Stimulated activated memory B cell treated with anti-CD40 and anti-IgM and Interleukin-4, amounts not matched to agents 10 μg/mL and 1 μg/mL and 100 μg/mL, for 72 hours (primary cell): ENCODE measurements at regions not wholly inside any gene's neighbourhood (a gene's known extent, or its start where the extent isn't known, plus 50 kb on each side); places are given as distances from the start of the nearest gene placed in this dataset.

ENCODE experiments used
- ATAC-seq: fragments of 150-1000 bp; cut with Tn5 transposase; 2 replicates; pipeline ENCODE4 v1.10.0; 2021
- H3K27ac Mint-ChIP-seq: one replicate; pipeline ENCODE4 v1.8.0; 2022; ENCODE audit warnings: mild to moderate bottlenecking, mixed read lengths
- H3K27me3 Mint-ChIP-seq: one replicate; pipeline ENCODE4 v1.8.0; 2022; ENCODE audit warnings: mixed read lengths
- H3K36me3 Mint-ChIP-seq: one replicate; pipeline ENCODE4 v1.8.0; 2022; ENCODE audit warnings: mixed read lengths
- H3K4me1 Mint-ChIP-seq: one replicate; pipeline ENCODE4 v1.8.0; 2022; ENCODE audit warnings: mixed read lengths
- H3K4me3 Mint-ChIP-seq: one replicate; pipeline ENCODE4 v1.8.0; 2022; ENCODE audit warnings: mild to moderate bottlenecking, moderate library complexity, mixed read lengths
- H3K9me3 Mint-ChIP-seq: one replicate; pipeline ENCODE4 v1.8.0; 2022; ENCODE audit warnings: mixed read lengths

DNA sequence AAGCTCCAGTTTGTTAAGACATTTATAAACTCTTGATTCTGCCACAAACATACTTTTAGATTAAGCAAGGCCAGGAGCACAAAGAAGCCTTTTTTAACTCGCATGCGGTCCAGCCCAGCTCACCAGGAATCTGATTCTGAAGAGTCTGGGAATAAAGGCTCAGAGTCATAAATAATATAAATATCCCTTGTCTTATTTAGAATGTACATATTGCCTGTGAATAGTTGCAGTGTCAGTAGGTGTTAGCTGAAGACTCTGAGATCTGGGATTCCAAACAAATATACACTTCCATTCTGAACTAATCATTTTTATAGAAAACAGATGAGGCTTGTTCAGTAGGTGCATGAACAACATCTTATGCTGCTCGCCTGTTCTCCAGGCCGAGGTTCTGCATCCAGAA lies 59.1 kb upstream of the ELAC2 start:
- peaks cover 9% of the 10 kb centered on the region for H3K27me3 Mint-ChIP-seq
- no peak for ATAC-seq
- peaks cover 3% of the 10 kb centered on the region for H3K9me3 Mint-ChIP-seq
- H3K4me3 Mint-ChIP-seq, result no peak overlapping the region
- peaks cover 14% of the 10 kb centered on the region for H3K4me1 Mint-ChIP-seq
- no peak overlapping the region for H3K27ac Mint-ChIP-seq
- H3K36me3 Mint-ChIP-seq, result no peaks in the 10 kb centered on the region

DNA sequence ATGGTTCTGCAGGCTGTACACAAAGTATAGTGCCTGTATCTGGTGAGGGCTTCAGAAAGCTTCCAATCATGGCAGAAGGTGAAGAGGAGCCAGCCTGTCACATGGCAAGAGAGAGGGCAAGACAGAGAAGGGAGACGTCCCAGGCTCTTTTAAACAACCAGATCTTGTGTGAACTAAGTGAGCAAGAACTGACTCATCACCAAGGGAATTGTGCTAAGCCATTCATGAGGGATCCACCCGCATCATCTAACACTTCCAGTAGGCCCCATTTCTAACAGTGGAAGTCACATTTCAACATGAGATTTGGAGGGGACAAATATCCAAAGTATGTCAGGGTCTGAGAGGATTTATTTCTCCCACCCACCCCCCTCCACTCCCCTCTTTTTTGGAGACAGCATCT lies 56.2 kb upstream of the ELAC2 start:
- Mint-ChIP-seq H3K27ac (peak overlapping the region; percentile 56), H3K4me1 (peaks cover 14% of the 10 kb centered on the region), H3K4me3 (no peak overlapping the region), H3K9me3 (no peaks in the 10 kb centered on the region), H3K36me3 (no peaks in the 10 kb centered on the region), H3K27me3 (peaks cover 18% of the 10 kb centered on the region)
- no peak for ATAC-seq

DNA sequence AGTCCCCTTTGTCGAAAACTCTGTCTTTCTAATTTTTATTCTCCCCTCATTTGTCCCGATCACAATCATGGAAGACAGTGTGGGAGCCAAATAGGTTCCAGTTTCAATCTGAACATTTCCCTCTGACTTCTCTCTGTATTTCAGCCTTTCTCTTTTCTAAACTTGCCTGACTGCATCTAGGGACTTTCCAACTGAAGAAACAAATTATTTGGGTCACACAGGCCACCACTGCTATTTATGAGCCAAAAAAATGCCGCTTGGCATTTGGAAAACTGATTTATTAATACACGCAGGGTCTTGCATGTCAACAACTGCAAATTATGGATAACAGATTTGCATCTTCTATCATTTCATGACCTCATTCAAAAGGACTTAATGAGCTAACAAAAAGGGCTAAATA lies 55.2 kb upstream of the ELAC2 start:
- H3K36me3 Mint-ChIP-seq, result no peaks in the 10 kb centered on the region
- peaks cover under 1% of the 10 kb centered on the region for H3K9me3 Mint-ChIP-seq
- peaks cover 18% of the 10 kb centered on the region for H3K27me3 Mint-ChIP-seq
- H3K4me3 Mint-ChIP-seq, result peak overlapping the region; percentile 8
- peak overlapping the region; percentile 56 for H3K27ac Mint-ChIP-seq
- H3K4me1 Mint-ChIP-seq, result peaks cover 14% of the 10 kb centered on the region
- ATAC-seq, result no peak

DNA sequence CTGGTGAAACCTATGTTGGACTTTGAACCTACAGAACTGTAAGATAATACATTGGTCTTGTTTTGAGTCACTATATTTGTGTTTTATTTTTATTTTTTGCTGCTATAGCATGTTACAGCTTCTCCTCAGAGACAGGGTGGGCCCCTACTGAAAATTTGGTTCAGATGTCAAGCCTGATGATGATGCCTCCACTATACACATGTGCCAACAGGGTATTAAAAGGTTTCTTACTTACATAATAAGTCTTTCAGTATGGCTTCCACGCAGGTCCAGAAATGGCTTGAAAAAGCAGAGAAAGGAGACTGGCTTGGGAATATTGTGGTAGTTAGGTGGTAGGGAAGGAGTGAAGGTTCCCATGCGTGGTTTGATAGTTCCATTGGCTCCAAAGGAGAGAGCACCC lies 52.9 kb upstream of the ELAC2 start:
- H3K36me3 Mint-ChIP-seq, result no peaks in the 10 kb centered on the region
- H3K4me3 Mint-ChIP-seq, result no peak overlapping the region
- H3K9me3 Mint-ChIP-seq, result peaks cover 3% of the 10 kb centered on the region
- no peak overlapping the region for H3K27ac Mint-ChIP-seq
- ATAC-seq, result no peak
- peaks cover 18% of the 10 kb centered on the region for H3K27me3 Mint-ChIP-seq
- H3K4me1 Mint-ChIP-seq, result peaks cover 14% of the 10 kb centered on the region

DNA sequence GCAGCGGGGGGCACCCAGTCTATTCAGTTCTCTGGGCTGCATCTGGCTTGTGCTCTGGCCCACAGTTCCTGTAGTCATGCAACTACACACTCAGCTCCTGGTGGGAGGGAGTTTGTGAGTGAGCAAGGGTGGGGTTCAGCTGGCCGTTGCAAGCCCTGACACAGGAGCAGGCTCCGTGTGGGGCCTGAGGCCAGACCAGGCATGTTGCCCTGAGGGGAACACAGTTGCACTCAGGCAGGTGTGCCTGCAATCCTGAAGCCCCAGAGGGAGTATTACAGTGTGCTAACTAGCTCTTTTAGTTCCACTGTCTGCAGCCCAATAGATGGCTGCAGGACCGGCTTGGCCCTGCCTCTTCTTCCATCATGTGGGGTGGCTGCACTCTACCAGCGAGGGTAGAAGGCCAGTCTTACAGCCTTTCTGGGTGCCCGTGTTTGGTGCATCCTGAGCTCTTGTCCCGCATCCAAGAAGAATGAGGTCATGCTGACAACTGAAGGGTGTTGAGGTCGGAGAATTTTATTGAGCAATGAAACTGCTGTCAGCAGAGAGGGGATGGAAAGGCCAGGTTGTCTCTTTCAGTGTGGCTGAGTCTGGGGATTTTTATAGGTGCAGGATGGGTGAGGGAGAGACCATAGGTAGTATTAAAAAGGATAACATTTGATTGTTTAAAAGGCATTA lies 49.9 kb upstream of the ELAC2 start:
- Mint-ChIP-seq H3K9me3 (peaks cover 3% of the 10 kb centered on the region), H3K27ac (no peak overlapping the region), H3K27me3 (peaks cover 15% of the 10 kb centered on the region), H3K36me3 (no peaks in the 10 kb centered on the region), H3K4me1 (peaks cover 2% of the 10 kb centered on the region), H3K4me3 (no peak overlapping the region)
- ATAC-seq, result no peak
